Right lobe of liver (tissue), 4 donors: ENCODE measurements at regions not wholly inside any gene's neighbourhood (a gene's known extent, or its start where the extent isn't known, plus 50 kb on each side); places are given as distances from the start of the nearest gene placed in this dataset.

Source experiments
- POLR2A ChIP-seq: fragments of 450-650 bp; IDR thresholded peaks from one replicate; pipeline ENCODE4 v1.6.1; 2017; ENCODE audit warnings: antibody characterized with exemption, mild to moderate bottlenecking
- TF ChIP-seq, protein P1 (sequence below), 4 donors: fragments of 200-600 bp in 3 of 4; fragments of 450-650 bp in 1 of 4; IDR thresholded peaks; one replicate each; pipeline versions ENCODE4 v1.5.1 to v1.8.0; 2016 to 2022; ENCODE audit warnings: antibody characterized with exemption in 4 of 4, mild to moderate bottlenecking in 2 of 4
- donor health status: DM: no; HTN: no; CAD: no.
- donor health status: DM: no; HTN: no; CAD: no.
- donor health status: DM: no; HTN: yes; CAD: no.

DNA sequence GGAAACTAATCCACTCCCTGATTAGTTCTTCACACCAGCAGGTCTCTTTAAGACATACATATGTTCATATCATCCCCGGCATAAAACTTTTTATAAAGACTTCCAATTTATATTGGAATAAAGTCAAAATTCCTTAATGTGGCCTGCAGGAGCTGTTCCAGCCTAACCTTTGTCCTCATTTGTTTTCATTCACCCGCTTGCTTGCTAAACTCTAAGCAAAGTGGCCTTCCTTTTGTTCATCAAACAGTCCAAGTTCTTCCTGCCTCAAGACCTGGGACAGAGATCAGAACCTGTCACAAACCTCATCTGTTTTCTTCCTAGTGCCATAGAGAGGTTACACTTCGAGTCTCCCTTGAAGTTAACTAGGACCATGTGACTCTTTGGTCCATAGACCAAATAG is 339.4 kb upstream of the ID2 start:
- TF ChIP-seq, protein P1, sequence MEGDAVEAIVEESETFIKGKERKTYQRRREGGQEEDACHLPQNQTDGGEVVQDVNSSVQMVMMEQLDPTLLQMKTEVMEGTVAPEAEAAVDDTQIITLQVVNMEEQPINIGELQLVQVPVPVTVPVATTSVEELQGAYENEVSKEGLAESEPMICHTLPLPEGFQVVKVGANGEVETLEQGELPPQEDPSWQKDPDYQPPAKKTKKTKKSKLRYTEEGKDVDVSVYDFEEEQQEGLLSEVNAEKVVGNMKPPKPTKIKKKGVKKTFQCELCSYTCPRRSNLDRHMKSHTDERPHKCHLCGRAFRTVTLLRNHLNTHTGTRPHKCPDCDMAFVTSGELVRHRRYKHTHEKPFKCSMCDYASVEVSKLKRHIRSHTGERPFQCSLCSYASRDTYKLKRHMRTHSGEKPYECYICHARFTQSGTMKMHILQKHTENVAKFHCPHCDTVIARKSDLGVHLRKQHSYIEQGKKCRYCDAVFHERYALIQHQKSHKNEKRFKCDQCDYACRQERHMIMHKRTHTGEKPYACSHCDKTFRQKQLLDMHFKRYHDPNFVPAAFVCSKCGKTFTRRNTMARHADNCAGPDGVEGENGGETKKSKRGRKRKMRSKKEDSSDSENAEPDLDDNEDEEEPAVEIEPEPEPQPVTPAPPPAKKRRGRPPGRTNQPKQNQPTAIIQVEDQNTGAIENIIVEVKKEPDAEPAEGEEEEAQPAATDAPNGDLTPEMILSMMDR (IDR thresholded peaks at IDR 0.05), result no peak
- TF ChIP-seq POLR2A, result no peak
